Epidermal melanocyte (primary cell): ENCODE measurements at regions not wholly inside any gene's neighbourhood (a gene's known extent, or its start where the extent isn't known, plus 50 kb on each side); places are given as distances from the start of the nearest gene placed in this dataset.
"Not testable (repeated sequence)": the region's sequence is repeated elsewhere in the genome, so short reads cannot be mapped to it uniquely, and the experiment has no call there.

Source experiments
- DNase-seq: peaks from one replicate; pipeline ENCODE4 v3.0.0; 2011; ENCODE audit warnings: low spot score; ENCODE audit not compliant: insufficient read length

GRCh38 chr18:33819692-33820343, 241.8 kb downstream of the ASXL3 start:
- DNase-seq: not testable (repeated sequence)

DNA sequence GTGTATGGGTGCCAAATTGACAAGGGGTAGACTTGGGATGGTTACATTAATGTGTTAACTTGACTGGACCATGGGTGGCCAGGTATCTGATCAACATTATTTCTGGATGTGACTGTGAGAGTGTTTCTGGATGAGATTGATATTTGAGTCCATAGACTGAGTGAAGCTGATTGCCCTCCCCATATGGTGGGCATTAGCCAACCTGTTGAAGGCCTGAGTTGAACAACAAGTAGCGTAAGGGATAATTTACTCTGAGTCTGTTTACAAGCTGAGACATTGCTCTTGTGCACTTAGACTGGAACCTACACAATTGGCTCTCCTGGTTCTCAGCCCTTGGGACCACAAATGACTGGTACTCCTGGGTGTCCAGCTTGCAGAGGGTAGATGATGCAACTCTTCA, 240.1 kb downstream of the ASXL3 start:
- DNase-seq: no peak

DNA sequence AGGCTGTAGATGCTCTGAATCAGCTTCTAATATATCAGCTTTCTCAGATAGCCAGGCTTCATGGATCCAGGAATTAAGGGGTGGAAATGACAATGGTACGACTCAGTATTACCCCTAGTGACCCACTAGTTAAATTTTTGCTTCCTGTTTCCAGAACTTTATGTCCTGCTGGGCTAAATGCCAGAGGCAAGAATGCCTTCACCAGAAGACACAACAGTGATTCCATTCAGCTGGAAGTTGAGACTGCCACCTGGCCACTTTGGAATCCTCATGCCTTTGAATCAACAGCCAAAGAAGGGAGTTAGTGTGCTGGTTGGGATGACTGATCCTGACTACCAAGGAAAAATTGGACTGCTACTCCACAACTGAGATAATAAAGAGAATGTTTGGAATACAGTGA, 239.1 kb downstream of the ASXL3 start:
- no peak for DNase-seq

DNA sequence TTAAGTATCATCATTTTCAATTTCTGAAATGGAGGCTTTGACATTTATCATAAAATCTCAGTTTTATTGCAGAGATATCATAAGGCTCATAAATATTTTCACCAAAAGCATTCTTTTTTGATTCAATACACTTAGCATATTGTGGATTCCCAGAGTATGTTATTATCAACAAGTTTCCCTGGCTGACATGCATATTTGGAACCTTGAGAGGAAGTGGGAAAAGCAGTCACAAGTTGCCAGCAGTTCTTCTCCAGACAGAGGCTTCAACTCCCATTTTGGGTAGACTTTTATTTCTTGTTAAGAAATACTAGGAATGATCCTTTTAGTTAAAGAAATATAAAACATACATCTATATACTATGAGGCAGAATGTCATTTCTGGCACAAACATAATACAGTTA, 236.5 kb downstream of the ASXL3 start:
- no peak for DNase-seq

DNA sequence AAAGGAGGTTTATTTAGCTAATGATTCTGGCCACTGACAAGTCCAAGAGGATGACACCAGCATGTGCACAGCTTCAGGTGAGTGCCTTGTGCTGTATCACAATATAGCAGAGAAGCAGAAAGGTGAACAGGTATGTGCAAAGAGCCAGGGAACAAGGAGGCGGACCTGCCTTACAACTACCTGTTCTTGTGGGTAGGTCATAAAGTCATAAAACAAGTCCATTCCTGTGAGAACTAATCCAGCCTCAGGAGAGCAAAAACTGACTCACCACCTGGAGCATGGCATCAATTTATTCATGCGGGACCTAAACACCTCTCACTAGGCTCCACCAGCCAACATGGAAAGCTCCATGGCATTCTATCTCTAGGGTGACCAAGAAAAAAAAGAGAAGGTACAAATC, 234.2 kb downstream of the ASXL3 start:
- DNase-seq: no peak

GRCh38 chr18:33805592-33805991, 227.6 kb downstream of the ASXL3 start:
- DNase-seq: no peak

DNA sequence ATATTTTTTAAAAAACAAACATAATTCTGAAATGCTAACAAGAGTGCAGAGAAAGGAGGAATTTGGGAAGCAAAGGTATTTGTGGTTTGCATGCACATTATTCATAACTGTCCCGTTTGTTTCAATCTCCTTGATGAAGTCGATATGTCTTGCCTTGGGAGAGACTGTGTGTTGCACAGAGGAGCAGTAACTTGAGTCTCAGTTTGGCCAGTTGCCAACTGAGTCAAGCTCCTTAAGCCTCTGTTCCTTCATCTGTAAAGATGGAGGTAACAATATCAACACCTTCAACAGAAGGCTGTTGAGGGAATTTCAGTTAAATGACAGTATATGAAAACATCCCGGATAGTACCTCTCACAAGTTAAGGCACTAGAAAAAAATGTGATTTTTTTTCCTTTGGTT, 226.2 kb downstream of the ASXL3 start:
- DNase-seq: no peak

DNA sequence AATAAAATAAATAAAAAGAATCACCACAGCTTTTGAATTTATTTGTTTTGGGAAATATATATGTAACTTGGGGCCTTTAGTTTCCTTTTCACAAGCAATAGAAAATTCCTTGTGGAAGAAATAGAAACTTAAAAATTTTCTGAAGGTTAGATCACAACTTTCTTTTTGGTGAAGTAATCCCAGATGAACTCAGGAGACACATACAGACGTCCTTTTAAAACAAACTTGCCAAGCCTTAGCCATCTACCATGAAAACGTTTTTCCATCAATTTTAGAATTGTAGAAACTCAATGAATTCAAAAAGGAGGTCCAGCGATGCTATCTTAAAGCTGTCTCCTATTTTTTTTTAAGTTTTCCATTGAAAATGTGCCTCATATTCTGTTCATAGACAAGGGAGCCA, 225.6 kb downstream of the ASXL3 start:
- no peak for DNase-seq

DNA sequence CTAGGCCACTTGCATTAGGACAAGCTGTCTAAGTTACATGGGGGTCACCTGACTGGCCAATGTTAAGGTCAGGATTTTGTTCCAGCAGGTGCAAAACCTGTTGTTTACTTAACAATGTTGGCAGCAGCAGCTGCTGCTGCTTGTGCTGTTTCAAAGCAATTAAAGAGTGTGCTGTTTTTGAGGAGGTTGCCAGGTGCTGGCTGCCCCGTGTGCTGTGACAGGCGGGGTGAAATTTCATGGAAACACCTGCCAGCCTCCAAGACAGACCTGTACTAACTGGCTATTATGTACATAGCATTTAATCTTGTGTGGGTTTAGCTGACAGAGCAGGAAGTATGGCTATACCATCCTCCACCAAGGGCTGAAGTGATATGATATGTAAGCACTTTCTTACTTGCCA, 224.9 kb downstream of the ASXL3 start:
- DNase-seq: no peak
